NCI-H1436 (cell line): ENCODE measurements at regions not wholly inside any gene's neighbourhood (a gene's known extent, or its start where the extent isn't known, plus 50 kb on each side); places are given as distances from the start of the nearest gene placed in this dataset.

Source experiments
- DNase-seq: peaks from one replicate; lab custom pipeline; 2025; lab: John Stamatoyannopoulos, UW

- DNase-seq: no peak
Observed at GRCh38 chr6:22466665-22467245, 102.6 kb upstream of the HDGFL1 start.

GRCh38 chr6:22467645-22468044 is 101.7 kb upstream of the HDGFL1 start:
- no peak for DNase-seq

GRCh38 chr6:22468256-22468965 is 101.0 kb upstream of the HDGFL1 start:
- DNase-seq: no peak

GRCh38 chr6:22470454-22471131 is 98.8 kb upstream of the HDGFL1 start:
- no peak for DNase-seq

GRCh38 chr6:22471132-22471690 is 98.2 kb upstream of the HDGFL1 start:
- DNase-seq: peak; percentile 9

GRCh38 chr6:22471746-22472145 is 97.6 kb upstream of the HDGFL1 start:
- no peak for DNase-seq

GRCh38 chr6:22473991-22474682 is 95.2 kb upstream of the HDGFL1 start:
- no peak for DNase-seq

GRCh38 chr6:22476811-22477390 is 92.5 kb upstream of the HDGFL1 start:
- DNase-seq: no peak

GRCh38 chr6:22497276-22497675 is 72.1 kb upstream of the HDGFL1 start:
- no peak for DNase-seq

GRCh38 chr6:22499815-22500214 is 69.6 kb upstream of the HDGFL1 start:
- DNase-seq: no peak

GRCh38 chr6:22506496-22506895 is 62.9 kb upstream of the HDGFL1 start:
- DNase-seq: no peak

GRCh38 chr6:22512686-22513427 is 56.5 kb upstream of the HDGFL1 start:
- no peak for DNase-seq

- no peak for DNase-seq
Observed at GRCh38 chr6:22513667-22514066, 55.7 kb upstream of the HDGFL1 start.

- DNase-seq: no peak
Observed at GRCh38 chr6:22519237-22519636, 50.1 kb upstream of the HDGFL1 start.
